ENCODE measurements at regions not wholly inside any gene's neighbourhood (a gene's known extent, or its start where the extent isn't known, plus 50 kb on each side); places are given as distances from the start of the nearest gene placed in this dataset.

- no peaks in the 10 kb centered on the region for H3K4me1 ChIP-seq (replicated peaks in 1 of 2)
- peaks cover 2% of the 10 kb centered on the region for H3K27me3 ChIP-seq
- H3K36me3 ChIP-seq (replicated peaks in 1 of 2), result no peaks in the 10 kb centered on the region
- intact Hi-C loops (cut with DNase I), result no loop called here
- DNase-seq, result no peak
- 44 to 70% (median 55%) methylated on average over 4 of the region's 4 CpGs for WGBS, 4 donors
- H3K4me3 ChIP-seq, result no peak overlapping the region
- H3K9me3 ChIP-seq (replicated peaks in 1 of 3), result no peaks in the 10 kb centered on the region
- TF ChIP-seq CTCF (IDR thresholded peaks at IDR 0.05) (no peak), POLR2A (IDR thresholded peaks at IDR 0.05) (no peak)
- no peak overlapping the region for H3K27ac ChIP-seq
Observed at GRCh38 chr2:18500333-18500732, 60.1 kb downstream of the RDH14 start.

- H3K27ac ChIP-seq, result no peak overlapping the region
- no peak for TF ChIP-seq POLR2A (IDR thresholded peaks at IDR 0.05)
- no peak for TF ChIP-seq CTCF (IDR thresholded peaks at IDR 0.05)
- no peak for DNase-seq
- no peaks in the 10 kb centered on the region for H3K4me1 ChIP-seq (replicated peaks in 1 of 2)
- peaks cover 4% of the 10 kb centered on the region for H3K27me3 ChIP-seq
- H3K4me3 ChIP-seq, result no peak overlapping the region
- H3K36me3 ChIP-seq (replicated peaks in 1 of 2), result no peaks in the 10 kb centered on the region
- intact Hi-C loops (cut with DNase I), result no loop called here
- H3K9me3 ChIP-seq (replicated peaks in 1 of 3), result no peaks in the 10 kb centered on the region
Observed at GRCh38 chr2:18498531-18498930, 61.9 kb downstream of the RDH14 start.

- Histone ChIP-seq H3K9me3 (replicated peaks in 1 of 3) (no peaks in the 10 kb centered on the region), H3K4me1 (replicated peaks in 1 of 2) (no peaks in the 10 kb centered on the region), H3K27me3 (peaks cover 4% of the 10 kb centered on the region), H3K4me3 (no peak overlapping the region), H3K27ac (no peak overlapping the region), H3K36me3 (replicated peaks in 1 of 2) (no peaks in the 10 kb centered on the region)
- TF ChIP-seq POLR2A (IDR thresholded peaks at IDR 0.05), result no peak
- TF ChIP-seq CTCF (IDR thresholded peaks at IDR 0.05), result no peak
- WGBS, 4 donors, result 62 to 73% (median 68%) methylated on average over 4 of the region's 4 CpGs
- no peak for DNase-seq
- intact Hi-C loops (cut with DNase I), result no loop called here
Observed at GRCh38 chr2:18496516-18496915, 63.9 kb downstream of the RDH14 start.

- Histone ChIP-seq H3K36me3 (replicated peaks in 1 of 2) (no peaks in the 10 kb centered on the region), H3K27ac (no peak overlapping the region), H3K27me3 (peaks cover 4% of the 10 kb centered on the region), H3K4me3 (no peak overlapping the region), H3K9me3 (replicated peaks in 1 of 3) (no peaks in the 10 kb centered on the region), H3K4me1 (replicated peaks in 1 of 2) (no peaks in the 10 kb centered on the region)
- intact Hi-C loops (cut with DNase I), result no loop called here
- DNase-seq, result no peak
- TF ChIP-seq CTCF (IDR thresholded peaks at IDR 0.05), result no peak
- no peak for TF ChIP-seq POLR2A (IDR thresholded peaks at IDR 0.05)
- 31 to 83% (median 72%) methylated on average over 2 of the region's 2 CpGs for WGBS, 4 donors
Observed at GRCh38 chr2:18495058-18495457, 65.4 kb downstream of the RDH14 start.
